ENCODE measurements at regions not wholly inside any gene's neighbourhood (a gene's known extent, or its start where the extent isn't known, plus 50 kb on each side); places are given as distances from the start of the nearest gene placed in this dataset.

DNA sequence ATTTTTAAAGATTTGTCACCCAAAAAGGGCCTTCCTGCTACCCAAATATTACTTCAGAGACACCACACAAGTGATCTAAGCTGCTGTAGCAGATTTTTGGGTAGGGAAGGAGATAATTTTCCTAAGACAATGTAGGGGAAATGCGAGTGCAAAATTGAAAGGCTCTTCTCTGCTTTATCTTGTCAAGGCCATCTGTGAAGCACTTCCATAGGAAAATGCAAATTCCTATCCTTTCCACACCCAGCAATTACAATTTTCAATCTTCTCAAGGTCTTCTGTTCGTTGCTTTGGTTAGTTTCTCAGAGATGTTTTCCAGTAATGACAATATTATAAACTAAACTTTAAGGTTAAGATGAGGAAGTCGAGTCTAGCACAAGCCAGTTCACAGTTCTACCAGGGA lies 53.4 kb downstream of the HDGFL1 start:
- TF ChIP-seq ZNF560 (tag by site-specific recombination; IDR thresholded peaks at IDR 0.05; ENCODE audit: borderline replicate concordance) (no peak), ZNF404 (tag by site-specific recombination; IDR thresholded peaks at IDR 0.05) (no peak), BCL11A (tag by site-specific recombination; IDR thresholded peaks at IDR 0.05; ENCODE audit: low read depth) (no peak), ZNF585B (tag by site-specific recombination; IDR thresholded peaks at IDR 0.05) (no peak), ZNF776 (tag by site-specific recombination; IDR thresholded peaks at IDR 0.05; ENCODE audit: borderline replicate concordance) (no peak), ZNF792 (tag by site-specific recombination; IDR thresholded peaks at IDR 0.05) (no peak), SALL2 (tag by site-specific recombination; IDR thresholded peaks at IDR 0.05; ENCODE audit: borderline replicate concordance) (no peak), ZNF10 (tag by site-specific recombination; IDR thresholded peaks at IDR 0.05) (no peak), ZNF274 (IDR thresholded peaks at IDR 0.05; ENCODE audit: low read length) (no peak), ZNF274 (tag by site-specific recombination; IDR thresholded peaks at IDR 0.05; ENCODE audit: borderline replicate concordance) (no peak), ZNF629 (tag by site-specific recombination; IDR thresholded peaks at IDR 0.05) (no peak), MZF1 (tag by site-specific recombination; IDR thresholded peaks at IDR 0.05; ENCODE audit: borderline replicate concordance) (no peak)
- TF ChIP-seq, protein P1, sequence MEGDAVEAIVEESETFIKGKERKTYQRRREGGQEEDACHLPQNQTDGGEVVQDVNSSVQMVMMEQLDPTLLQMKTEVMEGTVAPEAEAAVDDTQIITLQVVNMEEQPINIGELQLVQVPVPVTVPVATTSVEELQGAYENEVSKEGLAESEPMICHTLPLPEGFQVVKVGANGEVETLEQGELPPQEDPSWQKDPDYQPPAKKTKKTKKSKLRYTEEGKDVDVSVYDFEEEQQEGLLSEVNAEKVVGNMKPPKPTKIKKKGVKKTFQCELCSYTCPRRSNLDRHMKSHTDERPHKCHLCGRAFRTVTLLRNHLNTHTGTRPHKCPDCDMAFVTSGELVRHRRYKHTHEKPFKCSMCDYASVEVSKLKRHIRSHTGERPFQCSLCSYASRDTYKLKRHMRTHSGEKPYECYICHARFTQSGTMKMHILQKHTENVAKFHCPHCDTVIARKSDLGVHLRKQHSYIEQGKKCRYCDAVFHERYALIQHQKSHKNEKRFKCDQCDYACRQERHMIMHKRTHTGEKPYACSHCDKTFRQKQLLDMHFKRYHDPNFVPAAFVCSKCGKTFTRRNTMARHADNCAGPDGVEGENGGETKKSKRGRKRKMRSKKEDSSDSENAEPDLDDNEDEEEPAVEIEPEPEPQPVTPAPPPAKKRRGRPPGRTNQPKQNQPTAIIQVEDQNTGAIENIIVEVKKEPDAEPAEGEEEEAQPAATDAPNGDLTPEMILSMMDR (tag by site-specific recombination; IDR thresholded peaks at IDR 0.05), result no peak
- TF ChIP-seq, protein P2, sequence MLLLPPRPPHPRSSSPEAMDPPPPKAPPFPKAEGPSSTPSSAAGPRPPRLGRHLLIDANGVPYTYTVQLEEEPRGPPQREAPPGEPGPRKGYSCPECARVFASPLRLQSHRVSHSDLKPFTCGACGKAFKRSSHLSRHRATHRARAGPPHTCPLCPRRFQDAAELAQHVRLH (tag by site-specific recombination; IDR thresholded peaks at IDR 0.05), result no peak
